Right ventricle myocardium inferior (tissue), 1 donor: ENCODE measurements at regions not wholly inside any gene's neighbourhood (a gene's known extent, or its start where the extent isn't known, plus 50 kb on each side); places are given as distances from the start of the nearest gene placed in this dataset.

Experiments
- ATAC-seq: fragments of 200-7000 bp; cut with Tn5 transposase; one replicate; pipeline ENCODE4 v1.9.1; 2020; ENCODE audit warnings: mild to moderate bottlenecking, moderate library complexity
- DNase-seq: peaks from one replicate; pipeline ENCODE4 v3.0.0; 2021; ENCODE audit errors: missing footprints
- intact Hi-C: fragments of 100-400 bp; cut with DNase I; formaldehyde crosslinking; loops from one replicate; pipeline ENCODE4 v1.11.0; 2022
- donor health status: DM: no; HTN: yes; CAD: no; lungs with severe emphysema.

DNA sequence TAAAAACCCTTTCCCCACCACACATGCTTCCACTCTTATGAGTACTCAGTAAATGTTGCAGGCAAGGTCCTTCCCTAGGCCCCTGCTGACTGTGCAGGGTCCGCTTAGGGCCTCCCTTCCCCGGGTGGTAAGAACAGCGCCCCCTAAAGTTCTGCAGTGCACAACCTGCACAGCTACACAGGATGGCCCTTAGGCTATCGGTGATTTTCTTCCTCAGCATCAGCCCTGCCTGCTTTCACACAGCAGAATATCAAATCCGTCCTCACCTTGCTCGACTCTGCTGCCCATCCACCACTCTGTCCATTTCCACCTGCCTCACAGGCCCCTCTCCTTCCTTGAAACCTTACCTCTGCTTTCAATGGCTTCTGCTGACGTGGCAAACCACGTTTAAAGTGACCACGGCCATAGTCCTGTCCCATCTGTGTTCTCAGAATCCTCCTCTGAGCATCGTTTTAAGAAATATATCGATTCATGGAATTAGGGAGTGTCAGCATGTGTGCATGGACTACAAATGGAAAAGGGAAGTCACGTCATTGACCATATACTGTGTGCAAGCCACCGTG is 51.4 kb upstream of the TMEM132E start:
- ATAC-seq (no peak), DNase-seq (no peak)
- intact Hi-C loops, result no loop called here

DNA sequence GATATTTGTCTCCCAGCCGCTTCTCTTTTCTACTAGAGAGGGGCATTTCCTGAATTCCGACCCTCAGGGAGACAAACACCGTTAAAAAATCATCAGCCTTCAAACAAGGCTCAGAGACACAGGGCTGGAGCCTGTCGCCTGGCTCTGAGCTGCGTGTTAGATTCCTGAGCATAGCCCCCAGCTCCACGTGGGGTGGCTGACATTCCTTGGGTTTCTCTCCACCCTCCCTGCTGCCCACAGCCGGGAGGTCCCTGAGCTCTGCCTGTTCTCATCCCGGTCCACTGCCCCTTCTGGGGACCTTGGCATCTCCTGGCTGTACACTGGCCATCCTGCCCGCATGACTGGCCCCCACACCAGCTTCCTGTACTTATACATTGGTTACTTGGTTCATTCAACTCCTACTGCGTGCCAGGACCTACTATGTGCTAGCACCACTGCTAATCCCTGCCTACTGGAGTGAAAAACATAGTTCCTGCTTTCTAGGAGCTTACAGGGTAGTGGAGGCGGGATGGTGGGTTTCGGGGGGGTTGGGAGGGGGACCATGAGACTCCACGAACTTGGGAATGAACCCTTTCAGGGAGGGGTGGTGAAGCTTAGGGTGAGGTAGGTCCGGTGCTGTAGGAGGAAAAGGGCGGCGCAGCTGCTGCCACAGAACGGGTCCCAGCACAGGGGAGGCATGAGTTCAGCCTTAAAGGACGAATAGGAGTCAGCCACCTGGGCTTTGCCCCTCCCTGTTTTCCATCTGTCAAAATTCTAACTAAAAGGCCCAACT is 52.1 kb upstream of the TMEM132E start:
- no peak for ATAC-seq
- DNase-seq, result no peak
- intact Hi-C loops, result no loop called here

DNA sequence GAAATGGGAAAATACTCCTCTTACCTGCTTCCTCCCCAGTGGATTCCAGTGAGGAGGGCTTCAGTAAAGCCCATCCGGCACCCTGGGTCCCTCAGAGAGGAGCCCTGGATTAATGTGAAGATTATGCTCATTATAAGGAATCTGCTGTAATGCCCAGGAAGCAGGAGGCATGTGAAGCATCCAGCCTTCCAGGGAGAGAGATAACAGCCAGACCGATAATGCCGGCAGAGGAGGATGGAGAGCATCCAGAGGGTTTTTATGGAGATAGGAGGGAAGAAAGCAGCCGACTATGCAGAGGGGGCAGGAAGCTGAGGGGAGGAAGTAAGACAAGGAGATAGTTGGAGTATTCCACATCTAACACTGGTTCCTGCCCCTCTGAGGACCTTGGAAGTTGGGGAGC is 53.7 kb upstream of the TMEM132E start:
- DNase-seq (no peak), ATAC-seq (no peak)
- intact Hi-C loops, result no loop called here

DNA sequence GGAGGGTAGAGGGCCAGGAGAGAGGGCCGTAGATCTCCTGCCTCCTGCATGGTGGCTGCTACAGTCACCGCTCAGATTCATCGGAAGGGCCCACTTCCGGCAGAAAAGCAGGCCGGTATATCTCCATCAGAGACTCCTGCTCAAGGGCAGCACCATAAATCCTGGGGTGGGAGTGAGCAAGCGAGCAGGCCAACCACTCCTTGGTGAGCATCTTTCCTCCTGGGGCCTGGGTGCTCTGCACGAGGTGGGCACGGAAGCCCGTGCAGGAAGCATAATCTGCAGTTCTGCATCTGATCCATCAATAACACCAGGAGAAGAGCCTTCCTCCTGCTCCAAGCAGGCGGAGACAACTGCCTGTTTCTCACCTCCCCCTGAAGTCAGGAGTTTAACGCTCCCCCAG is 57.4 kb upstream of the TMEM132E start:
- intact Hi-C loops, result no loop called here
- ATAC-seq (no peak), DNase-seq (no peak)

DNA sequence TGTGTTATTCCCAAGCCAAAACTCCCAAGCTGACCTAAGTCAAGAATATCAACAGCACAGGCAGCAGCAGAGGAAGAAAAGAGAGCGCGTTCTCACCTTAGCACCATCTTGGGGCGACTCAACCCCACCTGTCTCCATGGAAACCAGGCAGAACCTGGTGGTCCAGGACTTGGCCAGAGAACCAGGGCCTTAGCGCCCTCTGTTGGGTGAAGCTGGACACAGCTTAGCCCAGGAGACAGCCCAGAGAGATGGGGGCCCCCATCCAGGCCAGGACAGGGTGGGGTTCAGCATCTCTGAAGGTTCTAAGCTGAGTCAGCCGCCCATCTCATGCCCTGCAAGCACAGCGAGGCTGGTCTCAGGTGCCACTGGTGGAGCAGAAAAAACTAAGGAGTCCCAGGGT is 60.1 kb upstream of the TMEM132E start:
- no peak for ATAC-seq
- no peak for DNase-seq
- intact Hi-C loops, result loop anchor here (5.0 kb wide), 2 partner anchors 77 to 97 kb away; no protein-coding TSS in a partner anchor

DNA sequence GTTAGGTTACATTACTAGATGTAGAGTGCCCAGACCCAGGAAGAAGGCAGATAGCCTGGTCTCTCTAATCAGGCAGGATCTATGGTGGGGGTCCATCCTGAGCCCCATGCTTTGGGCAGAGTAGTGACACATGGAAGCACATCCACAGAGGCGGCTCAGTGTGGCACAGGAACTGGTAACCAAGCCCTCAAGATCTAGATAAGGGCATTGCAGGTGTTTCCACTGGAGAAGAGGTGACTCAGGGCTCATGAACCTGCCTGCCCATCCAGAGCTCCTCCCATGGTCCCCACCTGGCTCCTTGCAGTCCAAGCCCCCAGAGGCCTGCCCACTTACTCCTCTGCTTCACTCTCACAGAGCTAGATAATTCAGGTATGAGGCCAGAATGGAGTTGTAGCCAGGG is 62.0 kb upstream of the TMEM132E start:
- ATAC-seq, result no peak
- no peak for DNase-seq
- intact Hi-C loops, result loop anchor here (5.0 kb wide), 2 partner anchors 75 to 95 kb away; no protein-coding TSS in a partner anchor

DNA sequence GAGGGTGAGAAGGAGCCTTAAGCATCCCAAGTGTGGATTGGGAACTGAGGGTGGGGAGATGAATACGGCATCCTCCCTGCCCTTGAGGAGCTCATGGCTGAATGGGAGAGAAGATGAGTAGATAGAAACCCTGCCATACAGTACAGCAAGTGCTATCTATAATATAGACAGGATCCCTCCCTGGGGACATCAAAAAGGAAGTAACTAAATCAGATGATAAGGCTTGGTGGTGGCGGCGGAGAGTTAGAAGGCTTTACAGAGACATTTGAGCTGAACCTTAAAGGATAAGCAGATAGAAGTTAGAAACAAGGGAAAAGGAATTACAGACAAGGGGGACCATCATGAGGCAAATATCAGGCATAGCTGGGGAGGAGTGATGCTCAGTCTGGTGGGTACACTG is 67.5 kb upstream of the TMEM132E start:
- no peak for DNase-seq
- ATAC-seq, result no peak
- intact Hi-C loops, result no loop called here

DNA sequence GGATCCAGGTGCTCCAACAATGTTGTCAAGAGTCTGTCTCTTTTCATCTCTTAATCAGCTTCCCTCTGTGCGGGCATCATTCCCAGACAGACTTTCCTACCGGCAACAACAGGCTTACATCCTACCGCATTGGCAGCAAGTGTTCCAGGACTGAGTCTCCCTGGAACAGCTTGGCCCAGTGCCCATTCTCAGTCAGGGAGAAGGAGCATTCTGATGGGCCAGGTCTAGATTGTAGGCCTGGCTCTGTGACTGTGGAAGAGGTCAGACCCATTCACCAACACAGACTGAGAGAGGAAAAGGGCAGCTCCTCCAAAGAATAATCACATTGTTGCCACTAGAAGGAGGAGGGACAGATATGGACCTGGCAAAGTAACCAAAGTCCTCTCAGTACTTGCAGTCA is 68.1 kb upstream of the TMEM132E start:
- intact Hi-C loops, result no loop called here
- ATAC-seq, result no peak
- no peak for DNase-seq

DNA sequence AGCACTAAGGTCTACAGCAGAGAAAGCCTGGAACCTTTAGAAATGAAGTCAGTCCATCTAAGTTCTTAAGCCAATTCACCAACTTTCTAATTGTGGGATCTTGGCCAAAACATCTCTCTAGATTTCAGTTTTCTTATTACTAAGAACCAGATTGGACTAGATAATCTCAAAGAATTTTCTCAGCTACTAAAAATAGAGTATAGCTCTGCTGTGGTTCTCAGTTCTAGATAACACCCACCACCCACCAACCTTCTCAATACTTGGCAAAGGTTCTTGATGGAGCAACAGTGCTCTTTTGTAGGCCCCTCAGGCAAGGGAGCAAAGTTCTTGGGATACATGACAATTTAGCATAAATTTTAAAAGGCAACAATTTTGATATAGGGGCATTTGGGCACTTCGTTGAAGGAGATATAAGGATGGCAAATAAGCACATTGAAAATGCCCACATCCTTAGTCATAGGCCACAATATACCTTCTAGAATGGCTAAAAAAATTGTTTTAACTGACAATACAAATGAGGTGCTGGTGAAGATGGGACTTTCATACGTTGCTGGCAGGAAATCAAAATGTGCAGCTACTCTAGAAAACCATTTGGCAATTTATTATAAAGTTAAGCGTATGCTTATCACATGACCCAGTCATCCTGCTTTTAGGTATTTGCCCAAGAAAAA is 74.4 kb upstream of the TMEM132E start:
- ATAC-seq, result no peak

DNA sequence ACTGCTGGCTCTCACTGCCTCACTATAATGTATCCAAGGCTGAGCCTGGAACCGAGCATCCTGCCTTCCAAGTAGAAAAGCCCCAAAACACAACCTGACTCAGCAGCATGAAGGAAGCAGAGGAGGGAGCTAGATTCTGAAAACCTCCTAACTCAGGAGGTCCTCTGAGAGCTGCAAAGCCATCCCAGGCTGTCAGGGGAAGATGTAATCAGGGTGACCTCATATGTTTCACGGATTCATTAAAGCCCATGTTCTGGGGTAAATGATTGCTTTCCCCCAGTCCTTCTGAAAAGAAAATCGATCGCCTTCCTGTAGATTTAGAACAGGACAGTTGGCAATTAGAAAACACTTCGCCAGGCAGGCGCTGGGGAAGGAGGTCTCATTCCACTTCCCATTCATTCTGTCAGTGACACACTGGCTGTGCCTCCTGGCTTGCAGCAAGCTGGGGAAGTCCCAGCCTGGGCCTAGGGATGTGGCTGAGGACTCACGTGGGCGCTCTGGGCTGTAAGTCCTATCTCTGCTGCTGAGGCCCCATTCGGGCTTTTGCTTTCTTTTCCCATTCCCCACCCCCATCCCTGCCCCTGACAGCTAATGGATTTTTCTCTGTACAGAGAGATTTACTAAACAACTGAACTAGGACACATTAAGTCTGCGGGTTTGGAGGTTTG is 75.7 kb upstream of the TMEM132E start:
- ATAC-seq (peak; percentile 80), DNase-seq (no peak)
- intact Hi-C loops, result no loop called here

More for the DNA sequence above, 74.4 kb upstream of the TMEM132E start:
- intact Hi-C loops, result no loop called here
- DNase-seq, result no peak

DNA sequence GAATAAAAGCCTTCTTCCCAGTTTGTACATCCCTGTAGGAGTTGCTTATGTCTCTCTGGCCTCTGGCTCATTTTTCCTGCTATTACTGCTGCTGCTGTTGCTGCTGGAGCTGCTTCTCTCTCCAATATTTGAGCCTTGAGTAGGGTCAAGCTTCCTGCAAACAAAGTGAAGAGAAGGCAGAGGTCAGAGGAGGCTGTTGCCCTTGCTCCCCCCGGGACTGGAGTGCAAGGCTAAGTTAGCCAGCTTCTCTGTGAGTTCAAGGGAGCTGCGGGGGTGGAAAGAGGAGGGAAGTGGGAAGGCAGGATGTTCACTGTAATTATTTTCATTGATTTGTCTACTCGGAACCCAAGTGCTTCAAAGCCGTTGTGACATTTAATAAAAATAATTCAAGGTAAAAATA is 77.0 kb upstream of the TMEM132E start:
- intact Hi-C loops, result no loop called here
- ATAC-seq (no peak), DNase-seq (no peak)

DNA sequence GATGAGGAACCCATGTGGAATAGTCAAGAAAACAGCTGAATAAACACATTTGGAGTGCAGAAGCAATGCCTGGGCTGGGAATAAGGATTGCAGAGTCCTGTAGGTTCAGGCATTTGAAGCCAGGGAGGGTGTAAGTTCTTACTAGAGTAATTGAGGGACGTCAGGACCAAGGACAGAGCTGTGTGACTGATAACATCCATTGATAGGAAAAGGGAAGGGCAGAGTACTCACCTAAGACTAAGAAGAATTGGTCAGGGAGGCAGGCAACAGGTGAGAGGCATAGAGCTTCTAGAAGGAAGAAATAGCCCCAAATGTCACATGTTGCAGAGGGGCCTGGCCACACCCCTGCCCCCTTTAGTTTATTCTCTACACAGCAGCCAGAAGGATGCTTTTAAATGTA is 79.8 kb upstream of the TMEM132E start:
- intact Hi-C loops, result no loop called here
- ATAC-seq (no peak), DNase-seq (no peak)

DNA sequence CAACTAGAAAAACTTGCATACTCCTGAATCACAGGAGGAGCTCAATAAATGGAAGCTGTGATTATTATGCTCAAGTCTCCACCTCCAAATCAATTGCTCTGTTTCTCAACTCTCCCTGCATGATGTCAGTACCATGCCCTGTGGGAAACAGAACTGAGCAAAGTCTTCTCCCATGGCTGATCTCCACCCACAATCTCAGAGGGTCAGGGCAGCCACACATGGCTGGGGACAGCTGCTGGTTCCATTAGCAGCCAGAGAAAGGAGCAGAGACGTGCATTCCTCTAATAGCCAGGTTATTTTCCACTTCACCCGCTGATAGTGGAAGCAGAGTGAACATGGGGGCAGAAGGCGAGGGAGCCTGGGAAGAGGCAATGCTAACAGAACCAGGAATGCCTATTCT is 85.5 kb upstream of the TMEM132E start:
- ATAC-seq (no peak), DNase-seq (no peak)
- intact Hi-C loops, result no loop called here

DNA sequence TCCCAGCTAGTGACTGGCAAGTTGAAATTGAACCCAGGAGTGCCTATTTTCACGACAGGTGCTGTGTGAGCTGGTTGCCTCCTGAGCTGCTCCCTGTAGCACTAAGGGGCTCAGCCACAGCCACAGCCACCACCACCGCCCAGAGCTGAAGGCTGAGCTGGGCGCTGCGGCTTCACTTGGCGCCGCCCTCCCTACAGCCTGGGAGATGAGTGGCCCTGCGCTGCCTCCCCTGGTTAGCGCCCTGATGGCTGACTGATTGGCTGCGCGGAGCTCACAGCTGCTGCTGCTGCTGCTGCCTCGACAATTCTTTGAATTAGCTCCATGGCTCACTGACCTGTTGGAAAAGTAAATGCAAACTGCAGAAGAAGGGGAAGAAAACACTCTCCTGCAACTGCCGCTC is 91.8 kb upstream of the TMEM132E start:
- no peak for DNase-seq
- intact Hi-C loops, result no loop called here
- no peak for ATAC-seq

DNA sequence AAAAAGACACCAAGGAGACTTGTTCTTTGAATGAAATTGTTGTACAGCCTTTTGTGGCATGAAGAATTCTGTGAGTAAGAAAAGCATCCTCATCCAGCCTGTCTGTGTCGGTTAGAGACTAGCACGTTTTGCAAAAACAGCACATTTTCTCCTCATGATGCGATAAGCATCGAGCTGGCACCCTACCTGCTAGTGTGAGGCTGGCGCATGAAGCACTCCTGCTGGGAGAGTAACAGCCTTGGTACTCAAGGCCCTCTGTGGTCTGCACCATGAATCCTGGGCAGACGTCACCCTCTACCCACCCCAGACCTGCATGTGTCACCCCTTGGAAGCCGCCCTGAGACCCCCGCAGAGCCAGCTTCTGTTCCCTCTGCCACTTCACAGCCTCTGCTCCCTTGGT is 92.6 kb upstream of the TMEM132E start:
- intact Hi-C loops, result no loop called here
- DNase-seq, result no peak
- no peak for ATAC-seq

DNA sequence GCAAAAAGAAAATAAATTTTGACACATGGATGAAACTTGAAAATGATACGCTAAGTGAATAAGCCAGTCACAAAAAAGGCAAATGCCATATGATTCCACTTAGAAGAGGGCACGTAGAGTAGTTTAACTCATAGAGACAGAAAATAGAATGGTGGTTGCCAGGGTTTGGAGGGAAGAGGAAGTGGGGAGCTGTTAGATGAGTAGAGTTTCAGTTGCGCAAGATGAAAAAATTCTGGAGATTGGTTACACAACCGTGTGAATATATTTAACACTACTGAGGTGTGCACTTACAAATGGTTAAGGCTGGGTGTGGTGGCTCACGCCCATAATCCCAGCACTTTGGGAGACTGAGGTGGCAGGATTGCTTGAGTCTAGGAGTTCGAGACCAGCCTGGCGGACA is 93.4 kb upstream of the TMEM132E start:
- intact Hi-C loops, result no loop called here
- ATAC-seq (no peak), DNase-seq (no peak)

DNA sequence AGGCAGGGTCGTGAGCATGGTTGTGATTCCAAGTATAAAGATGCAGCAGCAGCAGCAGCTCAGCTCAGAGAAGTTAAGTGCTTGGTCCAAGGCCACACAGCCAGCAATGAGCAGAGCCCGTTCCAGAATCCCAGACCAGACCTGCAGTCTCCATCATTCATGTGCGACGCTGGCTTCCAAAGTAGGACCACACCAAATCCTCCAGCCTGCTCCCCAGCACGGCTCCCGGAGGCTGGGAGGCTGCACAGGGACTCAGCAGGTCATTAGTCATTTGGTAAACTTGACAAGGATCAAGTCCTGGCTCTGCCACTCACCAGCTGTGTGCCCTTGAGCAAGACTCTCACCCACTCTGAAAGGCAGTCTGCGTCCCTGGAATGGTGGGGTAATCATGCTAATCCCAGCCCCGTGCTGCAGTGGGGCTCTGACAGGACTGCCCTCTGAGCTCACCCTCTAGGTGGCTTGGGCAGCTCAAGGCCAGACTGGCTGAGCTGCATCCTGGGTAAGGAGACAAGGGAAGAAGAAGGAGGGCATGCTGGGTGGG is 95.1 kb upstream of the TMEM132E start:
- DNase-seq, result no peak
- ATAC-seq, result no peak
- intact Hi-C loops, result no loop called here

DNA sequence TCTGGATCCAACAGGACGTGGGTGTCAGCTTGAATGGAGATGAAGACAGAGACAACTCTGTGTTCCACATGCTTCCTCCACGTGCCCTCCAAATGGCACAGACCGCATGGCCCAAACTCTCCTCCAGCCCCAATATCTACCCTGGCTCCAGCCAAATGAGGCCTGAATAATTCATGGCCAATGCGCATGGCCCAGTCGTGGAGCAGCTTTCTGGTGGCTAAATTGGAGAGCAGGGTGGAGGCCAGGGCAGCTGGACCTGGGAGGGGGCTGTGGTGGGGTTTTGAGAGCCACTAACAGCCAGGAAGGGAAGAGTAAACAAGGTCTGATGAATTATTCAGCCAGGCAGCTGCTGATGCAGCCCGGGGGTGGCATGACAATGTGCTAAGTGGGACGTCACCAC is 96.7 kb upstream of the TMEM132E start:
- DNase-seq (no peak), ATAC-seq (no peak)
- intact Hi-C loops, result no loop called here

DNA sequence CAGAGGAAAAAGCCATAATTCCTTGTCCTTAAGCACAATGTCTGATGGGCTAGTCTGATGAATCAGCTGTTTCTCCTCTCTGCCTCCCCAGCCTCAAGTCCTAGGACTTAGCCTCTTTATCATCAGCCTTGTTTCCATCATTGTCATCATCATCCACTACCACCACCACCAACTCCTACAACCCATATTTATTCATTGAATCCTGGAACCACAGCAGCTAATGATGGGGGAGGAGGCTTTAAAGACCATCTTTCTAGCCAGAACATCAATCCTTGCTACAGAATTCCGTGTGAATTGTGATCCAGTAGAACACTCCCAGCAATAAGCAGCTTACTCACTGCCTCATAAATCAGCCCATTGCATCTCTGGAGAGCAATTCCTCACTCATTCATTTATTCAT is 97.6 kb upstream of the TMEM132E start:
- ATAC-seq (no peak), DNase-seq (no peak)
- intact Hi-C loops, result no loop called here

DNA sequence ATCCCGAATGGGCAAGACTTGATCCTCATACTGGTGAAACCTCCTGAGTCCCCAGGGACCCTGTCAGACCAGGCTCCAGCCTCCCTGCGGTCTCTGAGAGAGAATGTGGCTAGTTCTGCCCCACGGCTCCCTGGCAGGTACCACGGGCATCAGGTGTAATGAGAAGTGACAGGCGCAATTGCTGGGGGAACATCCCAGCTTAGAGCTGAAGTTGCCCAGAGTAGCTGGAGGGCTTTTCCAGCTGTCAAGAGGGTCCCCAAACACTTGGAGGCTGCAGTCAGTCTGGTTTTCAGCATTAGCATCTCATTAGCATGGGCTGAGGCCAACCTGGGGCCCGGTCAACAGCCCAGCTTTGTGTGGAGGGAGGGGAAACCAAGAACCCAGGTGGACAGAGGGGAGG is 100.0 kb upstream of the TMEM132E start:
- ATAC-seq (no peak), DNase-seq (no peak)
- intact Hi-C loops, result no loop called here
